Ishikawa (cell line): ENCODE measurements at regions not wholly inside any gene's neighbourhood (a gene's known extent, or its start where the extent isn't known, plus 50 kb on each side); places are given as distances from the start of the nearest gene placed in this dataset.

Experiments
- CEBPB ChIP-seq: IDR thresholded peaks from 2 replicates; pipeline ENCODE4 v1.6.1; 2012
- CREB1 ChIP-seq: IDR thresholded peaks from 2 replicates; pipeline ENCODE4 v1.6.1; 2012; ENCODE audit warnings: low read depth
- EGR1 ChIP-seq: IDR thresholded peaks from 2 replicates; pipeline ENCODE4 v1.6.1; 2012
- EP300 ChIP-seq: IDR thresholded peaks from 2 replicates; pipeline ENCODE4 v1.6.1; 2012; ENCODE audit warnings: borderline replicate concordance
- FOXM1 ChIP-seq: IDR thresholded peaks from 2 replicates; pipeline ENCODE4 v1.6.1; 2012; ENCODE audit warnings: low read depth, borderline replicate concordance
- NFIC ChIP-seq: IDR thresholded peaks from 2 replicates; pipeline ENCODE4 v1.6.1; 2012
- RAD21 ChIP-seq: IDR thresholded peaks from 2 replicates; pipeline ENCODE4 v1.6.1; 2012; ENCODE audit warnings: low read depth
- TAF1 ChIP-seq: IDR thresholded peaks from 2 replicates; pipeline ENCODE4 v1.6.1; 2012; ENCODE audit warnings: low read depth, mild to moderate bottlenecking
- TCF12 ChIP-seq: IDR thresholded peaks from 2 replicates; pipeline ENCODE4 v1.6.1; 2012; ENCODE audit warnings: low read depth
- TEAD4 ChIP-seq: IDR thresholded peaks from 2 replicates; pipeline ENCODE4 v1.6.1; 2012
- YY1 ChIP-seq: IDR thresholded peaks from 2 replicates; pipeline ENCODE4 v1.6.1; 2012; ENCODE audit warnings: low read depth
- ZBTB7A ChIP-seq: IDR thresholded peaks from 2 replicates; pipeline ENCODE4 v1.6.1; 2012; ENCODE audit warnings: low read depth
- TF ChIP-seq, protein P1 (sequence below): IDR thresholded peaks from 2 replicates; pipeline ENCODE4 v1.6.1; 2012
- TF ChIP-seq, protein P2 (sequence below): IDR thresholded peaks from 2 replicates; pipeline ENCODE4 v1.6.1; 2012
- TF ChIP-seq, protein P3 (sequence below): IDR thresholded peaks from 2 replicates; pipeline ENCODE4 v1.6.1; 2012; ENCODE audit warnings: low read depth, mild to moderate bottlenecking

DNA sequence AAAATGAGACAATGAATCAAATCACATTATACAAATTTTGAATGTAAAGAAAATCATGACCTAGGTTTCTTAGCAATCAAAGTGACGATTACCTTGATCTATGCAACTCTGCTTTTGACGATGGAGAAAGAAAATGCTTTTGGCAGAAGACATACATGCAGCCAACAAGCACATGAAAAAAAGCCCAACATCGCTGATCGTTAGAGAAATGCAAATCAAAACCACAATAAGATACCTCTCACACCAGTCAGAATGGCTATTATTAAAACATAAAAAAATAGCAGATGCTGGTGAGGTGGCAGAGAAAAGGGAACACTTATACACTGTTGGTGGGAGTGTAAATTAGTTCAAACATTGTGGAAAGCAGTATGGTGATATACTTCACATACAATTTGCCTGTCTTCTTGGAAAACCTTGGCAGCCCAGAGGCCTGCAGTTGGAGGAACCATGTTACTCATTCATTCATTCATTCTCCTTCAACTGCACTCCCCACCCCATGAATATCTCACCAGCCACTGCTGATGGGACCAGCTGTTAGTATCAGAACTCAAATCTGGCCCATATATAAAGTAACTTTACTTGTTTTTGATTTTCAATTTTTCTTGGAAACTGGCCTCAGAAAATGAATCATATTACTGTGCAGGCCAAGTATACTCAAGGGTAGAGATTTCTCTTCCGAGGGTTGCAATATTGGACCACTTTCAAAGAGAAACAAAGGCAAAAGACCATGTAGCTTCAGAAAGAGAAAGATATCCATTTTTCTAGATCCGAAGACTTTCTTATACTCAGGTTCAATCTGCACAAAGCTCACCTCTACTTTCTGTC, 358.6 kb upstream of the ARHGEF26 start:
- TF ChIP-seq CEBPB: no peak
- TF ChIP-seq ZBTB7A: no peak
- TF ChIP-seq FOXM1: no peak
- TF ChIP-seq, protein P1, sequence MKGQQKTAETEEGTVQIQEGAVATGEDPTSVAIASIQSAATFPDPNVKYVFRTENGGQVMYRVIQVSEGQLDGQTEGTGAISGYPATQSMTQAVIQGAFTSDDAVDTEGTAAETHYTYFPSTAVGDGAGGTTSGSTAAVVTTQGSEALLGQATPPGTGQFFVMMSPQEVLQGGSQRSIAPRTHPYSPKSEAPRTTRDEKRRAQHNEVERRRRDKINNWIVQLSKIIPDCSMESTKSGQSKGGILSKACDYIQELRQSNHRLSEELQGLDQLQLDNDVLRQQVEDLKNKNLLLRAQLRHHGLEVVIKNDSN: no peak
- TF ChIP-seq, protein P2, sequence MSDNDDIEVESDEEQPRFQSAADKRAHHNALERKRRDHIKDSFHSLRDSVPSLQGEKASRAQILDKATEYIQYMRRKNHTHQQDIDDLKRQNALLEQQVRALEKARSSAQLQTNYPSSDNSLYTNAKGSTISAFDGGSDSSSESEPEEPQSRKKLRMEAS: no peak
- TF ChIP-seq RAD21: no peak
- TF ChIP-seq NFIC: no peak
- no peak for TF ChIP-seq EP300
- TF ChIP-seq EGR1: no peak
- TF ChIP-seq YY1: no peak

DNA sequence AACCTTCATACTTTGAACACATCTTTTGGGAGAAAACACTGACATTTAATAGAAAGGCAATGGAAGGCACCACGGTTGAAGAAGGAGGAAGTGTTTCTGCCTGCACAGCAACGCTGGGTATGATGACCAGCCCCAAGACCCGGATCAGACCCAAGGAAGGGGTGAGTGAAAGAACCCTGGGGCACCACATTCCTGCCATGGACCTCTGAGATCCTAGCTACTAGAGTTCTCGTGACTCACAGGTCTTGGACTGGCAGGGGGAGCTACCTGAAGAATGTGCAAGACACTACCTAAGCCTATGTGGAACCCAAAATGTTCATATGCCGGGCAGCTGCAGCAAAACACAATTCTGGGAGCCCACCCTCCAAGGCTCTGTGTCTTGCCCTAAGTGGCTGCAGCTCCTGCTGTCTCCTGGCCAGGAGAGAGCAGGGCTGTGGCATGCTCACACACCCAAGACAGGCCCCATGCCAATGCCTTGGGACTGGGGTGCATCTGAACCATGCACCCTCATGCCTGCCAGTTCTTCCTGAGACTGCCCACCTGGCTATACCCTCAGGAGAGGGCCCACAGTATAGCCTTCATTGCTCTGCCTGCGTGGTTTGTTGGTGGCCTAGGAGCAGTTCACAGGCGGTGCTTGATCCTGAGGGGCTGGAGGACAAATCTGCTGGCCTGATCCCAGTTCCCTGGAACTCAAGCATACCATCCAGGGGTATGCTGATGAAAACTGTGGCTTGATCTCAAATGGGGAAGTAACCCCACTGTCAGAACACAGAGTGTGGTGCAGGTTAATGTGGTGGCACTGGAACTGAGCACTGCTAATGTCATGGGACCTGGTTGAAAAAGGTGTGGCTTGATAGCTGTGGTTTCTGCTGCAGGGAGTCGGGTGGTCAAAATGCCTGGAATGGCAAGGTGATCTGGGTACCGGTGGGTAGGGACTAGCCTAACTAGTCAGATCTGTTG, 353.3 kb upstream of the ARHGEF26 start:
- TF ChIP-seq EGR1 (no peak), FOXM1 (no peak), NFIC (no peak), RAD21 (no peak), ZBTB7A (no peak), CREB1 (no peak), TEAD4 (no peak), CEBPB (no peak), YY1 (no peak), TCF12 (no peak), TAF1 (no peak), EP300 (no peak)
- TF ChIP-seq, protein P1: no peak
- TF ChIP-seq, protein P3, sequence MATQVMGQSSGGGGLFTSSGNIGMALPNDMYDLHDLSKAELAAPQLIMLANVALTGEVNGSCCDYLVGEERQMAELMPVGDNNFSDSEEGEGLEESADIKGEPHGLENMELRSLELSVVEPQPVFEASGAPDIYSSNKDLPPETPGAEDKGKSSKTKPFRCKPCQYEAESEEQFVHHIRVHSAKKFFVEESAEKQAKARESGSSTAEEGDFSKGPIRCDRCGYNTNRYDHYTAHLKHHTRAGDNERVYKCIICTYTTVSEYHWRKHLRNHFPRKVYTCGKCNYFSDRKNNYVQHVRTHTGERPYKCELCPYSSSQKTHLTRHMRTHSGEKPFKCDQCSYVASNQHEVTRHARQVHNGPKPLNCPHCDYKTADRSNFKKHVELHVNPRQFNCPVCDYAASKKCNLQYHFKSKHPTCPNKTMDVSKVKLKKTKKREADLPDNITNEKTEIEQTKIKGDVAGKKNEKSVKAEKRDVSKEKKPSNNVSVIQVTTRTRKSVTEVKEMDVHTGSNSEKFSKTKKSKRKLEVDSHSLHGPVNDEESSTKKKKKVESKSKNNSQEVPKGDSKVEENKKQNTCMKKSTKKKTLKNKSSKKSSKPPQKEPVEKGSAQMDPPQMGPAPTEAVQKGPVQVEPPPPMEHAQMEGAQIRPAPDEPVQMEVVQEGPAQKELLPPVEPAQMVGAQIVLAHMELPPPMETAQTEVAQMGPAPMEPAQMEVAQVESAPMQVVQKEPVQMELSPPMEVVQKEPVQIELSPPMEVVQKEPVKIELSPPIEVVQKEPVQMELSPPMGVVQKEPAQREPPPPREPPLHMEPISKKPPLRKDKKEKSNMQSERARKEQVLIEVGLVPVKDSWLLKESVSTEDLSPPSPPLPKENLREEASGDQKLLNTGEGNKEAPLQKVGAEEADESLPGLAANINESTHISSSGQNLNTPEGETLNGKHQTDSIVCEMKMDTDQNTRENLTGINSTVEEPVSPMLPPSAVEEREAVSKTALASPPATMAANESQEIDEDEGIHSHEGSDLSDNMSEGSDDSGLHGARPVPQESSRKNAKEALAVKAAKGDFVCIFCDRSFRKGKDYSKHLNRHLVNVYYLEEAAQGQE: no peak
- TF ChIP-seq, protein P2: no peak

DNA sequence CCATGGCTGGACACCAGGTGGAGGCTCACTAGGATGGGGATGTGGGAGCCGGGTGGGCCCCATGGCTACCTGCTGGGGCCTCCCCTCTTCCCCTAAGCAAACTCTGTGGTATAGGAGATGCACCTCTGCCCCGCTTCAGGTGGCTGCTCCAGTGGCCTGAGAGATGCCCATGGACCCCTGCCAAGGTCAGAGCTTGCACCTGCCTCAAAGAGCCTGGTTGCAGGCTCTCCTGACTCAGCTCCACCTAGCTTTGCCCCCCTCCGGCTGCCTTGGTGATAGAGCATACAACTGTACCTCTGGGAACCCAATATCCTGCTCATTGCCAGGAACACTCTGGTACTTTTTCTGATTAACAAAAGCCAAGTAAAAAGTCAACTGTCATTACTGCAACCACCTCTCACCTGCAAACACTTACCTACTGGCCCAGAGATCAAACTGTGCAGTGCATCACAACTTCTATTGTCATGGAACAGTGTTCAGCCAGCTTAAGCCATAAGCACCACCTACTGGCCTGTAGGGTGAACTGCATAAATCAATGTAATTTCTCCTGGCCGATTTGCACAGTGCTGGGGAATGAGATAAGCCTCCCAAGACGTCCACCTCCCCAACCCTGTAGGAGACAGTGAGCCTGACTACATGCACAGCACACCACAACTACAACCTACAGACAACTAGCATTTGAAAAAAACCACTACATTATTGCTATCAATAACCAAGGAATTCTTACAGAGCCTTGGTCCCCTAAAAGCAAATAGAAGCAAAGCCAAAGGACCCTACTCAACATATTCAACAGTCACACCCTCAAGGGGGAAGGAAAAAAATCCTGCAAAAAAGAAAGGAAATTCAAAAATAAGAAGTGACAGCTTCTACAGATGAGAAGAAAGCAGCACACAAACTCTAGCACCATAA, 352.4 kb upstream of the ARHGEF26 start:
- TF ChIP-seq ZBTB7A: no peak
- peak; percentile 87 for TF ChIP-seq RAD21

DNA sequence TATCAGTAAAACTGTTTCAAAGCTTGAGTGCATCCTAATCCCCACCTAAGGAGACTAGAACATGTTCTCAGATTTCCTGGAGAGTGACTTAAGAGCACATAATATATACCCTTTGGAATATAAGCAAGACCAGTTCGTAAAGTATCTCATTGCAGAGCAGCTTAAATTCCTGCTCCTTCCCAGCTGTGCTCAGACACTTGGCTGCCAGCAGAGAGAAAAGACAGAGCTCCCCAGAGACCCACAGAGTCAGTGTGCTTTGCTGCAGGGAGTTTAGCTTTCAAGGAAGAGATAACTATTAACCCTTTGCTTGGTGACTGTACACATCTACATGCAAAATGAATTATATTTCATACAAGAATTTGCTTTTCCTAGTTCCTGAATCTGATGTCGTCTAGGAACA, 338.1 kb upstream of the ARHGEF26 start:
- no peak for TF ChIP-seq CREB1
- TF ChIP-seq, protein P1: no peak

DNA sequence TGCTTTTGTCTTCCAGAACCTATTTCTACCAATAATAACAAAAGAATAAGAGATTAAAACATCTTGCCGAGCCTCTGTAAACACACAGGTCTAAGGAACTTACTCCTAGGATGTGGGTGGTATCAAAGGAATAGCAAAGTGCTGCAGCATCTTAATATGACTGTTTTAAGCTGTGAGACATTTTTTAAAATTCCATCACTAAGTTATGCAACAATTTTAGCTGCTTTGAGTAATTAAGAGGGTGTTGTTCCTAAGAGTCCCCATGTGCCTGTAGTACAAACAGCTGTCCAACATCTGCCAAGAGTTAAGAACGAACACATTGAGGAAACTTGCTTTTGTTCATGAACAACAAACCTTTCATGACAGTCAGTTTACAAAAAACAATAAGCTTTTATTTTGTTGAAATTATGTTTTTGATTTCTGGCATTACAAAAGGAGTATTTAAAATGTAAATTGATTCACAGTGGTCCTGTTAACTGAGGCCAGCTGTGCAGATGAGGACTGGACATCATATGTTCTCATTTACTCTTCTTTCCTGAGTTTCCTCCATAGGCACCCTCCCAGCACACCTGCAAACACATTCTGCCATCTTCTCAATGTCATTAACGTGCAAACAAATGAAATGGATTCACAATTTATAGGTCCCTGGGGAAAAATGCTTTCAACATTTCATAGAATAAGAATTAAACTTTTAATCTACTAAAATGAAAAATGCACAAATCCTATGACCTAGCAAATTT, 337.3 kb upstream of the ARHGEF26 start:
- TF ChIP-seq CREB1 (no peak), RAD21 (no peak), CEBPB (no peak), TCF12 (no peak), TEAD4 (no peak), NFIC (no peak), FOXM1 (no peak), ZBTB7A (no peak), EGR1 (no peak), TAF1 (no peak), YY1 (no peak), EP300 (no peak)
- TF ChIP-seq, protein P3: no peak
- TF ChIP-seq, protein P1: no peak
- TF ChIP-seq, protein P2: no peak
